ENCODE measurements at regions not wholly inside any gene's neighbourhood (a gene's known extent, or its start where the extent isn't known, plus 50 kb on each side); places are given as distances from the start of the nearest gene placed in this dataset.

- FAIRE-seq (no peak), DNase-seq (ENCODE audit: low spot score in 2 of 2) (no peak)
These were observed 310.1 kb downstream of the MYCN start for GRCh38 chr2:16250466-16250865.

GRCh38 chr2:16250056-16250425, 309.7 kb downstream of the MYCN start:
- FAIRE-seq (no peak), DNase-seq (ENCODE audit: low spot score in 2 of 2) (no peak)

- DNase-seq (ENCODE audit: low spot score in 2 of 2) (peak in 1 of 2 donors; percentile 44), FAIRE-seq (no peak)
These were observed 309.1 kb downstream of the MYCN start for GRCh38 chr2:16249246-16250055.

GRCh38 chr2:16248571-16249105, 308.3 kb downstream of the MYCN start:
- no peak for FAIRE-seq
- DNase-seq (ENCODE audit: low spot score in 2 of 2), result no peak

GRCh38 chr2:16247326-16248122, 307.2 kb downstream of the MYCN start:
- DNase-seq (ENCODE audit: low spot score in 2 of 2), result no peak
- FAIRE-seq, result no peak

GRCh38 chr2:16246911-16247310, 306.6 kb downstream of the MYCN start:
- no peak for DNase-seq (ENCODE audit: low spot score in 2 of 2)
- FAIRE-seq, result no peak

GRCh38 chr2:16246281-16246850, 306.0 kb downstream of the MYCN start:
- FAIRE-seq (no peak), DNase-seq (ENCODE audit: low spot score in 2 of 2) (no peak)

GRCh38 chr2:16245481-16246054, 305.2 kb downstream of the MYCN start:
- FAIRE-seq, result no peak
- no peak for DNase-seq (ENCODE audit: low spot score in 2 of 2)

GRCh38 chr2:16244966-16245320, 304.6 kb downstream of the MYCN start:
- no peak for FAIRE-seq
- DNase-seq (ENCODE audit: low spot score in 2 of 2), result no peak

GRCh38 chr2:16244153-16244965, 304.0 kb downstream of the MYCN start:
- FAIRE-seq (no peak), DNase-seq (ENCODE audit: low spot score in 2 of 2) (no peak)

GRCh38 chr2:16243411-16243996, 303.2 kb downstream of the MYCN start:
- no peak for FAIRE-seq
- DNase-seq (ENCODE audit: low spot score in 2 of 2), result no peak

GRCh38 chr2:16242906-16243305, 302.6 kb downstream of the MYCN start:
- FAIRE-seq (no peak), DNase-seq (ENCODE audit: low spot score in 2 of 2) (no peak)

GRCh38 chr2:16241166-16242160, 301.1 kb downstream of the MYCN start:
- no peak for FAIRE-seq
- DNase-seq (ENCODE audit: low spot score in 2 of 2), result no peak

- no peak for FAIRE-seq
These were observed 300.1 kb downstream of the MYCN start for GRCh38 chr2:16240402-16240801.

GRCh38 chr2:16239296-16239850, 299.0 kb downstream of the MYCN start:
- DNase-seq (ENCODE audit: low spot score in 2 of 2), result no peak
- FAIRE-seq, result no peak

More at GRCh38 chr2:16240402-16240801, 300.1 kb downstream of the MYCN start:
- DNase-seq (ENCODE audit: low spot score in 2 of 2), result no peak

- DNase-seq (ENCODE audit: low spot score in 2 of 2) (no peak), FAIRE-seq (no peak)
These were observed 298.4 kb downstream of the MYCN start for GRCh38 chr2:16238786-16239185.

GRCh38 chr2:16238001-16238761, 297.8 kb downstream of the MYCN start:
- DNase-seq (ENCODE audit: low spot score in 2 of 2) (no peak), FAIRE-seq (no peak)
